ENCODE measurements at regions not wholly inside any gene's neighbourhood (a gene's known extent, or its start where the extent isn't known, plus 50 kb on each side); places are given as distances from the start of the nearest gene placed in this dataset.
"Not testable (repeated sequence)": the region's sequence is repeated elsewhere in the genome, so short reads cannot be mapped to it uniquely, and the experiment has no call there.

GRCh38 chr9:78122631-78123030 is 91.0 kb upstream of the GNAQ start:
- no peak for DNase-seq (ENCODE audit: low spot score)

DNA sequence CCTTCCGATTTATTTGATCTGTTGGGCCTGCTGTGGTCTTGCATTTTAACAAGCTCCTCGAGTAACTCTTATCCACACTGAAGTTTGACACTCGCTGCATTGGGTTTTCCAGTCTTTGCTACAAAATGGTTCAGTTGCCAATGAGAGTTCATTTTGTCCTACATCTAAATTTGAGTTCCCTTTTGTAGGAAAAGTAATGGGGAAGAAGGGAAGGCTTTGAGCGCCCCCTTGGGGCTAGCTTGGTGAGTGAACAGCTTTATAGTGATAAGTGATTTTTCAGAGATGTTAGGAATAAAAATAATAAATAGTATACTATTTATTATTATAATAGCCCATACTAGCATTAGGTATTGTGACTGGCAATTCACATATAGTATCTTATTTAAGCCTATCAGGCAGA is 89.9 kb upstream of the GNAQ start:
- peak; percentile 49 for DNase-seq (ENCODE audit: low spot score)

DNA sequence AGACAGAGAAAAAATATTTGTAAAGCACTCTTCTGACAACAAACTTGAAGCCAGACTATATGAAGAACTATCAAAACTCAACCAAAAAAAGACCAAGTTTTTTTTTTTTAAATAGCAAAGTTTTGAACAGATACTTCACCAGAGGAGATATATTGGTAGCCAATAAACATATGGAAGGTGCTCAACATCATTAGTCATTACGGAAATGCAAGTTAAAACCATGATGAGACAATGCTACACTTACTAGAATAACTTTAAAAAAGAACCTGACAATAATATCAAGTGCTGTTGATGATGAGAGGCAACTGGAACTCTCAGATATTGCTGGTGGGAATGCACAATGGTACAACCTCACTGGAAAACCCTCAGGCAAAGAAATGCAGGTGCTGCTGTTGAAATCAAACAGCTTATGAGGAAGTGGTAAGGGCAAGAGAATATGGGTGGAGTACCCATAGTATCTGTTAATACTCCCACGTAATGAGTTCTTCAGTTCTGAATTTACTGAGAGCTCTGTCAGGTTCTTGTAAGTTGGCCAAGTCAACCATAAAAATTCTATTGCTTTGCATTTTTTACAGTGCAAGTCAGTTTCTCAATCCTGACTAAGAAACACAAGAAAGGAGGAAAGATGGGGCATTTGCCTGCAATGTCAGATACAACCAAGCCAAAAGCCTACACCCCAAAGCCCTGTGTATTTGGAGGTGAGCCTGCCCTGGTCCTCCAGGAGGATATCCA is 87.3 kb upstream of the GNAQ start:
- DNase-seq (ENCODE audit: low spot score): peak; percentile 29

GRCh38 chr9:78115073-78115472 is 83.5 kb upstream of the GNAQ start:
- no peak for DNase-seq (ENCODE audit: low spot score)

DNA sequence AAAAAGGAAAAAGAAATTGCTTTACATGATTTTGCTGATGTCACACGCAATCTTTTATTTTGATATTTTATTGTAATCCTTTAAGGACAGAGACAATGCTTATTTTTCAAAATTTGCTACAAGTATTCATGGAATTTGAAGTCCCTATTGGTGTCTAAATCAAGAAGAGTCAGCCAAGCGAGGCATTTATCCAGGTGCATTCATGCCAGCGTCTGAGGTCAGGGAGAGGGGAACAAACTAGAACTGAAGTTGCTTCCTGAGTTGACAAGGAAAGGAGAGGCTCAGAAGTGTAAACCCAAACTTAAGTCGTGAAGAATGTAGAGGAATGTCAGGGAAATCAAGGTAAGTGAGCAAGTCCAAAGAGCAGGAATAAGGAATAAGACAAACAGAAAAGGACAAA is 83.0 kb upstream of the GNAQ start:
- DNase-seq (ENCODE audit: low spot score): no peak

DNA sequence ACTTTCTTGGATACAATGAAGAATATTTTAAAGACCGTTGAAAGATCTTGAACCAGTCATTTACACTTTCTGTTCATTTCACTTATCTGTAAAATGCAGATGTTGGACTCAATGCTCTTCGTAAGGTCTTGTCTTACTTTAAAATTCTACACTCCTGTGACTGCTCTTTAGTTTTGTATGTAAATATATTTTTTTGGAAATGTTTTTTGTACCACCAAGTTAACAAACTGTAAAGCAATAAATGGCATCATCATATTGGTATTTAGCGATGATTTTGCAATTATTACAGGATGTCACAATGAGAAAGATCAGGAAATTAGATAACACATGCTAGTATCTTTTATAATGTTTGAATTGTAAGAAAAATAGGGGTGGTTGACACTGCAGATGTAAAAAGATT is 80.8 kb upstream of the GNAQ start:
- DNase-seq (ENCODE audit: low spot score): no peak

DNA sequence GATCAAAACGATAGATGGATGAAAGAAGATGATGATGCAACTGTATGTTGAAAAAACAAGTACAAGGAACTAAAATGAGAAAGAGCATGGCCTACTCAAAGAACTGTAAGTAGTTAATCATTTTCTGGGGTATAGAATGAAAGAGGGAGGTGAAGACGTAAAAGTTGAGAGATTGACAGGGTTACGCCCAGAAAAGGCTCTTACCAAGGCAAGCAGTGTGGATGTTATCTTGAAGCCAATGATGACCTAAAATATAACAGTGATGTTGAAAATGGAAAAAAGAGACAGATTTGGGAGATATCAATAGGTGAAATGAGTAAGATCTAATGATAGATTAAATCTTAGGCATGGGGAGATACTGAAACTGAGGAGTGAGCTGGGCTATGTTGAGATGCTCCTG is 80.4 kb upstream of the GNAQ start:
- no peak for DNase-seq (ENCODE audit: low spot score)

GRCh38 chr9:78109075-78109474 is 77.5 kb upstream of the GNAQ start:
- DNase-seq (ENCODE audit: low spot score): no peak

- DNase-seq (ENCODE audit: low spot score): not testable (repeated sequence)
Measured at GRCh38 chr9:78106586-78106985, 75.0 kb upstream of the GNAQ start.

DNA sequence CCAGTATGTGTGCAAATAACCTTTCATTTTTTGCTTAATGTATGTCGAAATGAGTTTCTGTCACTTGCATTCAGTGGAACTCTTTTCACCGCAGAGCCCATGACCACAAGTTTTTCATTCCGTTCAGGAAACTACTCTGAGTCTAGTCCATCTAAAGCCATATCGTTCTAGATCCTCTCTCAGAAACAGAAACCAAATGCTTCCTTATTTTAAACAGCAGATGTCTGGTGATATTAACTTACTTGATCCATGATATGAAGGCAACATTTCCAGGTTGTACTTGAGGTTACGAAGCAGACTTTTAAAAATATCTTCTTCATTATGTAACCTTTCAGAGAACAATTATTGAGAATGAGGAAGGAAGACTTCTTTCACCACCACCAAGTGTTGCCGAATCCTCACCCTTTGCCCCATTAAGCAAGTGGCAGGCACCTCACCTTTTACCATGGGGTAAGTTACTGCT is 72.4 kb upstream of the GNAQ start:
- DNase-seq (ENCODE audit: low spot score): no peak

DNA sequence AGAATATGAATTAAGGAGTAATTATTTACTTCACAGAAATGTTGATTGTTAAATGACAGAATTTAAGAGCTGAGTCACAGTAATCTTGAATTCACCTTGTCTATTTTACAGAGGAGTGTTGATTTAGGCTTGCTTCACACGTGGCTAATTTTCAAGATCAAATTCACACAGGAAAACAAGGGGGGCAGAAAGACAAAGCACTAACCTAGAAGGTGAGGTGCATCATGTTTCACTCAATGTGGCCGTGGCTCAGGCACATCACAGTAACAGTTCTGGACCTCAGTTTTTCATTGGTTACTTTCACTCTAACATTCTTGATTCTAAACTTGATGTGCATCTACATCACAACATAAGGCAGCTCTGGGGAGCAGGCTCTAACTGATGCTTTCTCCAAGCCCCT is 69.6 kb upstream of the GNAQ start:
- DNase-seq (ENCODE audit: low spot score): no peak

GRCh38 chr9:78097541-78097940 is 65.9 kb upstream of the GNAQ start:
- no peak for DNase-seq (ENCODE audit: low spot score)

GRCh38 chr9:78091731-78092130 is 60.1 kb upstream of the GNAQ start:
- DNase-seq (ENCODE audit: low spot score): no peak

DNA sequence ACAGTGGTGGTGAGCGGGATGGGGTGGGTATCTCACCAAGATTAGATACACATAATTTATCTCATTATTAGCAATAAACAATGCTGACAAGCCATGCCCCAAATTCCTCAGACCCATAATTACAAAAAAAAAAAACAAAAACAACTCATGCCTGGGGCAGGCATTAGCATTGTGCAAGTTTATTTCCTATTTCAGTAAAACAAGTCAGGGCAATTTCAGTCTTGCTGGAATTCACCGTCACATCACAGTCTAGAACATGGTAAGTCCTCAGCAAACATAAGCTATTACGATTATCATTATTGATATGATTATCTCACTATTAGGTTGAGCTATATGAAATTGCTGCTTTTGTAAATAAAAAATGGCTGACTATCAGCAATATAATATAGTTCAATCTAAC is 57.5 kb upstream of the GNAQ start:
- no peak for DNase-seq (ENCODE audit: low spot score)

DNA sequence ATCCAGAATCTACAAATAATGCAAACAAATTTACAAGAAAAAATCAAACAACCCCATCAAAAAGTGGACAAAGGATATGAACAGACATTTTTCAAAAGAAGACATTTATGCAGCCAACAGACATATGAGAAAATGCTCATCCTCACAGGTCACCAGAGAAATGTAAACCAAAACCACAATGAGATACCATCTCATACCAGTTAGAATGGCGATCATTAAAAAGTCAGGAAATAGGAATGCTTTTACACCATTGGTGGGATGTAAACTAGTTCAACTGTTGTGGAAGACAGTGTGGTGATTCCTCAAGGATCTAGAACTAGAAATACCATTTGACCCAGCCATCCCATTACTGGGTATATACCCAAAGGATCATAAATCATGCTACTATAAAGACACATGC is 56.6 kb upstream of the GNAQ start:
- DNase-seq (ENCODE audit: low spot score): not testable (repeated sequence)
